Stimulated activated CD4-positive, alpha-beta T cell treated with anti-CD3 and anti-CD28 coated beads, Interleukin-1b, Interleukin-23, amount 100 ng/mL, for 48 hours (primary cell): ENCODE measurements at regions not wholly inside any gene's neighbourhood (a gene's known extent, or its start where the extent isn't known, plus 50 kb on each side); places are given as distances from the start of the nearest gene placed in this dataset.
"Not testable (repeated sequence)": the region's sequence is repeated elsewhere in the genome, so short reads cannot be mapped to it uniquely, and the experiment has no call there.

Source experiments
- DNase-seq: peaks from one replicate; pipeline ENCODE4 v3.0.0-alpha.2; 2020

DNA sequence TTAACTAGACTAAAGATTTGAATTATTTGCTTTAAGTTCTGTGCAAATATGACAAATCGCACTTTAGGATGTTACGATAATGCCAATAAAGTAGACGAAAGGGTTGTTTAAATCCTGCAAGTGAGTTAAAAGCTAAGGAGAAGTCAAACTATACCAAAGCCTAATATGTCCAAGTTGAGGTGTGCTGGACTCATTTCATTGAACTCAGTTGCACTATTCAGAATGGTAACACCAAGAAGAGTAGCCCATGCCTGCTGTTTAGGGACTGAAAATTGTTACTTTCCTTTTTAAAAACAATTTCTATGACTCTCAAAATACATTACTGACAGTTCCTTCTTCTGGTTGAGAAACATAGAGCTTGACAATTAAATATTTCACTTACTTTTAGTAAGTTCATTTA lies 766.3 kb downstream of the DNAJB9 start:
- no peak for DNase-seq

DNA sequence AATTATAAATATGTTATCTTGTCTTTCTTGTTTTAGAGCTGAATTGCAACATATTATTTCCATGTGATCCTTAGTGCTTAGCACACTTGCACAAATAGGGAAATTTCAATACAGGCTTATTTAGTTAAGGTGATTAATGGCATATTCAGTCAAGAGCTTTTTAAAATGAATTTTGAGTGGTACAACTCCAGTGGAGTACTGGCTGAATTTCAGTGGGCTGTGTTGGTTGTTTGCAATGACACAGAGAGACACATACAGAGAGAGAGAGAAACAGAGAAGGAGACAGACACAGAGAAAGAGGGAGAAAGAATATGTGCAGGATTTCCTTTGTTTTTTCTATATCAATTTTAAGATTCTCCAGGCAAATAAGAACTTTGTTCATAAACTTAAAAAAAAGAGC lies 766.9 kb downstream of the DNAJB9 start:
- no peak for DNase-seq

- no peak for DNase-seq
Measured at GRCh38 chr7:109343678-109344077, 774.0 kb downstream of the DNAJB9 start.

GRCh38 chr7:109351493-109351892 lies 781.8 kb downstream of the DNAJB9 start:
- DNase-seq = no peak

DNA sequence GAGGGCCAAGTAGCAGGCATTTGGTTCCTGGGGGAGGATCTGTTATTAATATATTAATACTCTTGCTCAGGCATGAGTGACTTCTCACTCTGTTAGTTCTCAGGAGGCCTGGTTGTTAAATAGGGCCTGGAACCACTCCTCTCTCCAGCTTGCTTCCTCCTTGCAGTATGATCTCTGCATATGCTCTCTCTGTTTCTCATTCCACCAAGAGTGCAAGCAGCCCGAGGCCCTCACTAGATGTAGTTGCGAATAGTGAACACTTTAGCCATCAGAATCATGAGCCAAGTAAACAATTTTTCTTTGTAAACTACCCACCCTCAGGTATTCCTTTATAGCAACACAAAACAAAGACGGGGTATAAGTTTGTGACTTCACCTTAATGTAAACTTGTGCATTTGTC lies 784.3 kb downstream of the DNAJB9 start:
- no peak for DNase-seq

DNA sequence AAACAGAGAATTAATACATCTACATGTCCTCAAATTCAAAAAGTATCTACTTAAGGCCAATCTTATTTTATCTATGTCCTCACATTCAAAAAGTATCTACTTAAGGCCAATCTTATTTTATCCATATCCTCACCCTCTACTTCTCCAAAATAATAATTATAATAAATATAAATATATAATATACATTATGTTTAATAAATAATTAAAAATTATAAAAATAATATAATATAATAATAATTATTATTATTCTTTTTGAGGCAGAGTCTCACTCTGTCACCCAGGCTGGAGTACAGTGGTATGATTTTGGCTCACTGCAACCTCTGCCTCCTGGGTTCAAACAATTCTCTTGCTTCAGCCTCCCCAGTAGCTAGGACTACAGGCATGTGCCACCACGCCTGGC lies 784.9 kb downstream of the DNAJB9 start:
- DNase-seq = no peak

DNA sequence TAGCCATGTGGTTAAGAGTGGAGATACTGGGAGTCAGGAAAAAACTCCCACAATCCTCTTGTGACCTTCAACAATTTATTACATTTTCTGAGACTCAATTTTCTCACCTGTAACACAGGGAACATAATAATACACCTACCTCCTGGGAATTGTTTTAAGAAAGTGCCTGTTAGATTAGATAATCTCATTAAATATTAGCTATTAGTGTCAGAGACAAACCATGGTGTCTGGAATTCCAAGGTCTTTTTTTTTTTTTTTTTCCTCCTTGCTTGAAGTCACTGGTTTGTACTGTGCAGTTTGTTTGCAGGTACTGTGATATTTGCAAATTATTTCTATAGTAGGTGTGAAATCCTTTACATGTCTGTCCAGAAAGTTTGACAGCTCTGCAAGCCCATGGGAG lies 806.1 kb downstream of the DNAJB9 start:
- DNase-seq = no peak

- DNase-seq = no peak
Measured at GRCh38 chr7:109376576-109376975, 806.9 kb downstream of the DNAJB9 start.

GRCh38 chr7:109377076-109377884 lies 807.6 kb downstream of the DNAJB9 start:
- no peak for DNase-seq

- no peak for DNase-seq
Measured at GRCh38 chr7:109386959-109387358, 817.3 kb downstream of the DNAJB9 start.

DNA sequence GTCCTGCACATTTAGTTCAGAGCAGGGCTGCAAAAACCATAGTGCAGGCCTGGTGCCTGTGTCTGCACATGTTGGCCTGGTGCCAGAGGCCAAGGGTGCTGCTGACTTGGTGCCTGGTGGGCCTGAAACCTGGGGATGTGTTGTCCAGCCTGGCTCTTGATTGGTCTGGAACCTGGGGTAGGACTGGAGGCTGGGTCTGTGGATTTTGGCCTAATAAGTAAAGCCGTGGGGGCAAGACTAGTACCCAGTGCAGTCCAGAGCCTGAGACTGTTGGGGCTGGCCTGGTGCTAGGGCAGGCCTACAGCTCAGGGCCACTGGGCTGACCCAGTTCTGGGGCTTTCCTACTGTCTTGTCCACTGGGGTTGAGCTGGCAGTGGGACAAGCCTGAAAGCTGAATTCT lies 817.9 kb downstream of the DNAJB9 start:
- no peak for DNase-seq

GRCh38 chr7:109391240-109391639 lies 821.6 kb downstream of the DNAJB9 start:
- no peak for DNase-seq

- no peak for DNase-seq
Measured at GRCh38 chr7:109402107-109402506, 832.4 kb downstream of the DNAJB9 start.

DNA sequence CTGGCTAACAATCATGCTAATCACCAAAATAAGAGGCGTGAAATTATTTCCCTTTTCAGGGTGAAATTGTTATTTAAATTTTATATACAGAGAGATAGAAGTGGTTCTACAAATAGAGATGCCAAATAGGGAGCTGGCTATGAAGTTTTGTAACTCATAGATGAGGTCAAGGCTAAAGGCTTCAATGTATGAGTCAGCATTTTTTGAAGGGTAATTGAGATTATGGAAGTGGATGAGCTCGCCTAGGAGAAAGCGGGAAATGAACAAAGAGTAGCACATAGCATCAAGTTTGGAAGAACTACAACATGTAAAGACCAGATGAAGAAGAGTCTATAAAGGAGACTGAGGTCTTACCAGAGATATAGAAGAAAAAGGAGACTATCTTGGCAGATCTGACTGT lies 838.1 kb downstream of the DNAJB9 start:
- no peak for DNase-seq

DNA sequence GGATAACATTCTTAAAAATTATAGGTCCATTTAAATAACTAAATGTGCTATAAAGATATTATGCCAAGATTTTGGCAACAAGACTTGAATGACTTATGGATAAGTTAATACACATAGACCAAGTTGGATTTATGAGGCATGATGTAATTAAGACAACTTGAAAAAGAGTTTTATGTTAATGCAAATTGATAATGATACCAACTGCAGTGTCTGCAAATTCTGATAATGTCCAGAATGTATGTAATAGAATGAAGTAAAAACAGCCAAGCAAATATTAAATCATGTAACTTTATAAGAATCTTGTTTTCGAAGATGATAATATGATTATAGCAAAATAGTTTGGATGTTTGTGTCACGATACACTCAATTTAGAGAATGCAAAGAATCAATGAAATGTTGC lies 868.3 kb downstream of the DNAJB9 start:
- DNase-seq = no peak

DNA sequence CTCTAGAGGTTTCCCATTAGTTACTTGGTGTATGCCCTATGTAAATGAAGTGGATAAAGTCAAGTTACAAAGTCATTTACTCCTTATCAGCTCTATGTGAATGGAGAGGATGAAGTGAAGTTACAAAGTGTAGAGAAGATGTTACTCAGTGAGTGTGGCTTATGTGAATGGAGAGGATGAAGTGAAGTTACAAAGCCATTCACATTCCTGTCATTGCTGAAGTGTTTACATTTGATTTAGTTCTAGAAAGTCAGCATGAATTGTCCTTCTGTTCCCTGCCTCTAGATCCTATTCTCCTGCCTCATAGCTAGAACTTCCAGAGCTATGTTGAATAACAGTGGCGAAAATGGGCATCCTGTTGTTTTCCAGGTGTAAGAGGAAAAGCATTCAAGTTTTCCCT lies 880.1 kb downstream of the DNAJB9 start:
- no peak for DNase-seq

DNA sequence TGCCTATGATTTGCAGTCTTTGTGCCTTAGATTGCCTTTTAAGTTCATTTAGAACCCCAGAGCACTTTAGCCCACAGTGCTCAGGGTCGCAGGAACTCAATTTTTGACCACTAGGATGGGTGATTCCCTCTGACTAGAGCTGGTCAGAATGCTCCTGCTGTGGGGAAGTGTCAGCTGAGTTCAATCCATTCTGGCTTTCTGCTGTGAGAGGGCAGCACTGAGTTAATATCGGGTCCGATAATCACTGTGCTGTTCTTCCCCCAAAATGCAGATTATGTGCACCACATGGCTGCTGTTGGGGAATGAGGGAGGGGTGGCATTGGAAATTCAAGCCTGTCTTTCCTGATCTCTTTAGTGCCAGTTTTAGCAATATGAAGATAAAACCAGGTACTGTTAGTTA lies 886.4 kb downstream of the DNAJB9 start:
- DNase-seq = no peak

DNA sequence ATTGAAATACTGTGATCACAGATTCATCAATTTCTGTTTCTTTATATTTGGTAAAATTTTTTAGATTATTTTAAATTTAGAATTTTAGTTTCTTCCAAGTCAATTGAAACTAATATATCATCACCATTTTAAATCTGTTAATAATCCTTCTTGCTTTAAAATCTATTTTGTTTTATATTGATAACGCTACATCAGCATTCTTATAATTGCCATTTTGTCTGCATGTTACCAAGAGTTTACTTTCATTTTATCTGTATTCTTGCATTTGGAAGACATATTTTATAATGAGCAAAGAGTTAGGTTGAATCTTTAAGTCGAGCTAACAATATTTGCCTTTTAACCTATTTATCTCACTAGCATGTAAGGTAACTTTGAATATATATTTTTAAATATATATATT lies 890.6 kb downstream of the DNAJB9 start:
- no peak for DNase-seq

DNA sequence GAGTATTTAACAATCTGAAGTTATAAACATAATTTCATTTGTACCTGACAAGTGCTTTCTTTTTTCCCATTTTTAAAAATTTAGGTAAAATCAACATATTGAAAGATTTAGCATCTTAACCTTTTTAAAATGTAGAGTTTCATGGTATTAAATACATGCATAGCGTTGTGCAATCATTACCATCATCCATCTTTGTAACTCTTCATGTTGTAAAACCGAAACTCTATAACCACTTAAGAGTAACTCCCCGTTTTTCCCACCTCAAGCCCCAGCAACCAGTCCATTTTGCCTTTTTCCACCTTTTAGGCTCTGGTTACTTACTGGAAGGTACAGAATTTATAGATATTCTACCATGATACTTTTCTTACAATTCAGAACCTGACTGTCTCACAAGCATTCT lies 892.5 kb downstream of the DNAJB9 start:
- no peak for DNase-seq

GRCh38 chr7:109467729-109468128 lies 898.1 kb downstream of the DNAJB9 start:
- DNase-seq = not testable (repeated sequence)

DNA sequence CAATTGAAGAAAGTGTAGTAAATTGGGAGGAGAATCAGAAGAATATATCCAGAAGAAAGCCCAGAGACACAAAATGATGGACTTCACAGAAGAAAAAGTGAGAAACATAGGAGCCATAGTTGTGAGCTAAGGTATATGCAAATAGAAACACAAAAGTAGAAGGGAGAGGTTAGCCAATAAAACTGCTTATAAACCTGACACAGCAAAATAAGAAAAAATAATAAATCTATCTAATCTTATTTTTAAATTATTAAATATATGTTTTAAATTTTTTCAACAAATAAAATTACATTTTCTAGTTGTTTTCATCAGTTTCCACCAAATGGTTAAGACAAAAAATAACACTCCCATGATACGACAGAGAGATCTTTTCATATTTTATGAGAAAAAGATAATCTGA lies 903.5 kb downstream of the DNAJB9 start:
- no peak for DNase-seq

DNA sequence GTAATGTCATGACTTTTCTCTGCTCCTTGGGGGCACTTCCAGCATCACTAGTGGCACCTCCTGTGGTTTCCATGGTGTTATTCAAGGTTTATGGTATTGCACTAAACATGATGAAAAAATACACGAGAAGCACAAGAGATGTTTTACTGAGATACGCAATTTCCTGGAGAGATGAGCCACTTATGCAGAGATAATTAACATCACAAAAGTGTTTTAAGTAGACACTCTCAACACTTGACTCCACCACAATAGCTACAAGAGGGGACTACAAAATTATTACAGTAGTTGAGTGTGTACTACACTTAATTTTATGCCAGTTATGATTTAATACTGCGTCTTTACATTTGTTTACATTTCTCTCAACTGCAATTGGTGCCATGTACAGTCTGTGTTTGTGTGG lies 906.7 kb downstream of the DNAJB9 start:
- DNase-seq = no peak

- DNase-seq = no peak
Measured at GRCh38 chr7:109479388-109479787, 909.7 kb downstream of the DNAJB9 start.

GRCh38 chr7:109490607-109491006 lies 920.9 kb downstream of the DNAJB9 start:
- not testable (repeated sequence) for DNase-seq

- no peak for DNase-seq
Measured at GRCh38 chr7:109497053-109497452, 927.4 kb downstream of the DNAJB9 start.
